ENCODE measurements at regions not wholly inside any gene's neighbourhood (a gene's known extent, or its start where the extent isn't known, plus 50 kb on each side); places are given as distances from the start of the nearest gene placed in this dataset.

- no peak for DNase-seq (ENCODE audit: low read depth)
These were observed 176.8 kb upstream of the SAMSN1 start for GRCh38 chr21:14722841-14723483.

GRCh38 chr21:14720237-14720636, 174.1 kb upstream of the SAMSN1 start:
- DNase-seq (ENCODE audit: low read depth): no peak

GRCh38 chr21:14718951-14719350, 172.8 kb upstream of the SAMSN1 start:
- DNase-seq (ENCODE audit: low read depth): no peak

- no peak for DNase-seq (ENCODE audit: low read depth)
These were observed 170.8 kb upstream of the SAMSN1 start for GRCh38 chr21:14716761-14717396.

GRCh38 chr21:14713109-14713508, 167.0 kb upstream of the SAMSN1 start:
- DNase-seq (ENCODE audit: low read depth): no peak

- peak; percentile 52 for DNase-seq (ENCODE audit: low read depth)
These were observed 166.1 kb upstream of the SAMSN1 start for GRCh38 chr21:14712121-14712715.

GRCh38 chr21:14711287-14711686, 165.2 kb upstream of the SAMSN1 start:
- no peak for DNase-seq (ENCODE audit: low read depth)

- no peak for DNase-seq (ENCODE audit: low read depth)
These were observed 161.5 kb upstream of the SAMSN1 start for GRCh38 chr21:14707511-14708020.

- no peak for DNase-seq (ENCODE audit: low read depth)
These were observed 160.8 kb upstream of the SAMSN1 start for GRCh38 chr21:14706712-14707510.

- no peak for DNase-seq (ENCODE audit: low read depth)
These were observed 153.6 kb upstream of the SAMSN1 start for GRCh38 chr21:14699433-14700407.

- DNase-seq (ENCODE audit: low read depth): no peak
These were observed 151.7 kb upstream of the SAMSN1 start for GRCh38 chr21:14697769-14698168.

GRCh38 chr21:14694817-14695216, 148.7 kb upstream of the SAMSN1 start:
- DNase-seq (ENCODE audit: low read depth): no peak

- DNase-seq (ENCODE audit: low read depth): no peak
These were observed 147.9 kb upstream of the SAMSN1 start for GRCh38 chr21:14693997-14694396.

- DNase-seq (ENCODE audit: low read depth): no peak
These were observed 145.8 kb upstream of the SAMSN1 start for GRCh38 chr21:14691914-14692313.

GRCh38 chr21:14690886-14691285, 144.8 kb upstream of the SAMSN1 start:
- DNase-seq (ENCODE audit: low read depth): no peak

GRCh38 chr21:14688936-14689335, 142.8 kb upstream of the SAMSN1 start:
- DNase-seq (ENCODE audit: low read depth): no peak

- no peak for DNase-seq (ENCODE audit: low read depth)
These were observed 142.3 kb upstream of the SAMSN1 start for GRCh38 chr21:14688412-14688811.

GRCh38 chr21:14687268-14687625, 141.1 kb upstream of the SAMSN1 start:
- no peak for DNase-seq (ENCODE audit: low read depth)

GRCh38 chr21:14686466-14687267, 140.6 kb upstream of the SAMSN1 start:
- DNase-seq (ENCODE audit: low read depth): no peak

- DNase-seq (ENCODE audit: low read depth): no peak
These were observed 139.5 kb upstream of the SAMSN1 start for GRCh38 chr21:14685568-14685967.

- no peak for DNase-seq (ENCODE audit: low read depth)
These were observed 138.0 kb upstream of the SAMSN1 start for GRCh38 chr21:14684071-14684470.

Data from non-pigmented ciliary epithelial cell (primary cell).